K562 (cell line): ENCODE measurements at regions not wholly inside any gene's neighbourhood (a gene's known extent, or its start where the extent isn't known, plus 50 kb on each side); places are given as distances from the start of the nearest gene placed in this dataset.

ENCODE experiments used
- CBFB ChIP-seq: sonication (generic); formaldehyde crosslinking; IDR thresholded peaks from 2 replicates; pipeline ENCODE4 v1.4.0; 2020; ENCODE audit warnings: mild to moderate bottlenecking, missing genetic modification reagents
- TF ChIP-seq, protein P1 (sequence below): sonication (generic); formaldehyde crosslinking; IDR thresholded peaks from 2 replicates; pipeline ENCODE4 v1.8.0; 2023; ENCODE audit warnings: mild to moderate bottlenecking, missing genetic modification reagents

DNA sequence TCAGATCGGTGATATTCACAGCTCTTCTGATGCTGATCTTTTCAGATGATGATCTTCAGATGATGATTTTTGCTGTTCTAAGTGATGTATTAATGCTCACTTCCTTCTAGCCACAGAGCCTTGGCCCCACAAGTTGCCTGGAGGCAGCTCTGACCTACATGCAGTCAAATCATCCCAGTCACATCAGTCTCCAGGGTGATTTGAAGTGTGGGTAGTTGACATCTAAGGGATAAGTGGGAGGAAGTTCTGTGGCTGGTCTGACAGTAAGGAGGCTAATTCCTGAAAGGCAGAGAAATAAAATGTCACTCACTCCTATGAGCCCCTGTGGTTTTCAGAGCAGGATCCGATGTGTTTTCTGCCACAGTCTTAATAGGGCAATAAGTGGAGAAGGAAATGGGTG lies 79.8 kb upstream of the RPL34 start:
- TF ChIP-seq, protein P1, sequence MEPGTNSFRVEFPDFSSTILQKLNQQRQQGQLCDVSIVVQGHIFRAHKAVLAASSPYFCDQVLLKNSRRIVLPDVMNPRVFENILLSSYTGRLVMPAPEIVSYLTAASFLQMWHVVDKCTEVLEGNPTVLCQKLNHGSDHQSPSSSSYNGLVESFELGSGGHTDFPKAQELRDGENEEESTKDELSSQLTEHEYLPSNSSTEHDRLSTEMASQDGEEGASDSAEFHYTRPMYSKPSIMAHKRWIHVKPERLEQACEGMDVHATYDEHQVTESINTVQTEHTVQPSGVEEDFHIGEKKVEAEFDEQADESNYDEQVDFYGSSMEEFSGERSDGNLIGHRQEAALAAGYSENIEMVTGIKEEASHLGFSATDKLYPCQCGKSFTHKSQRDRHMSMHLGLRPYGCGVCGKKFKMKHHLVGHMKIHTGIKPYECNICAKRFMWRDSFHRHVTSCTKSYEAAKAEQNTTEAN (CRISPR knock-in tag): no peak
- no peak for TF ChIP-seq CBFB (CRISPR knock-in tag)
